Activated CD4-positive, alpha-beta T cell treated with anti-CD3 and anti-CD28 coated beads for 4 hours (primary cell): ENCODE measurements at regions not wholly inside any gene's neighbourhood (a gene's known extent, or its start where the extent isn't known, plus 50 kb on each side); places are given as distances from the start of the nearest gene placed in this dataset.

Experiments
- DNase-seq, 2 donors: peaks; one replicate each; pipeline ENCODE4 v3.0.0-alpha.2; 2020

DNA sequence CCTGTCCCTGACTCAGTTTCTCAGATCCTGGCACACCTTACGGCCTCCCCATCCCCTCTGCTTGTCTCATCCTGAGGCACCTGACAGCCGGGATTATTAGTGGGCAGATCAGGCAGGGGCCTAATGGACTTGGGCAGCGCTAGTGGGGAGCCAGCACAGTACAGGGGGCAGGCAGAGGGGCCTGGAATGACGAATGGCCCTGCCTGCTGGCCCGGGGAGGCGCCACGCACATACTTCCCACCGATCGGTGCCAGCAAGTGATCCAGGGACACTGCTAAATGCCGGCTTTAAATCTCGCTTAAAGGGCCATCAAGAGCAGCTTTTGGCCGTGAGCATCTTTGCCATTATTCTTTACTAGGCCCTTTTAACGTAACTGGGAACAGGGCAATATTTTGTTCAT lies 188.4 kb downstream of the DHX35 start:
- no peak for DNase-seq

DNA sequence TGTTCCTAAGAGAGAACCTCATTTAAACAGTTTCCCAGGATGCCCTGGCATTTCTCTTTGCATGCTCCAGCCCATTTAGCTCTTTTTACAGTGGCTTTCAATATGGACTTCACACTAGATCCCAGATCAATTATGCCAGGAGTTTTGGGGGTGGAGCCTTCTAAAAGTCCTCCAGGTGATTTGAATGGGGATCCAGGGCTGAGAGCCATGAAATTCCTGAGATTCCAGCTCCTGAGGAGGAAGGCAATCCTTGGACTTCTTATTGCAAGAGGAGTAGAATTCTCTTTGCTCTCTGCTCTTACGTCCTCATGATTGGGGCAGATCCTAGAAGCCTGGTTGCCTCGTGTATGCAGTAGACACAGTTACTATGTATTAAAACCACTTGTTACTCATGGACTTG lies 184.2 kb downstream of the DHX35 start:
- DNase-seq = no peak

DNA sequence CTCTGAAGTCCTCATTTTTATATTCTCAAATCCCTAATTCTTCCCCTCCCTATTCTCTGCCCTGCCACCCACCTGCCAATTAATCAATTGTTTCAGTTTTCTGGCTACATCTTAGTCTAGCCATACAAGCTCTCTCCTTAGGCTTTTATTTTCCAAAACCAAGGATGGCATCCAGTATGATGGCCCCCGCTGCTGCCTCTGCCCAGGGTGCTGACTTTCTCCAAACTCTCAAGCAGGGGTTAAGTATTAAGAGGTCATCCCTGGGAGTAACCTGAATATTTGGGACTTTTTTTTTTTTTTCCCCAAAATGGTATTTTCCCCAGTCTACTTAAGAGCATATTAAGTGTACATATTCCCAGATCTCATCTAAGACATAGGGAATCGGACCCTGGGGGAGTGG lies 183.8 kb downstream of the DHX35 start:
- DNase-seq = no peak

DNA sequence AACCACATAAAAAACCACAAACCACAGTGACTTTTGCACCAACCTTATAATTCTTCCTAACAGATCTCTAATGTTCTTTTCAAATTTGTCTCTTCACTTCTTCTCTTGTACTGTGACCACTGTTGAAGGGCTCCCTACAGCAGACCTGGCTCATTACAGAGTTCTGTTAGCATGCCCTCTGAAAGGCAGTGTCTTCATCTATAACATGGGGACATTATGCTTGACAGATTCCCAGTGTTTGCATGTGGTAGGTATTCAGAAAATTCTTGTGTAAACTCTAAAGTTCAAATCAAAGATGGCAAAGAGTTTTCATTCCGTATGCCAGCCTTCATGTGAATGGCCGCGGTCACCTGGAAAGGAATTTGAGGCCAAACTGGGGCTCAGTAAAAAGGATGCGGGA lies 182.6 kb downstream of the DHX35 start:
- no peak for DNase-seq

DNA sequence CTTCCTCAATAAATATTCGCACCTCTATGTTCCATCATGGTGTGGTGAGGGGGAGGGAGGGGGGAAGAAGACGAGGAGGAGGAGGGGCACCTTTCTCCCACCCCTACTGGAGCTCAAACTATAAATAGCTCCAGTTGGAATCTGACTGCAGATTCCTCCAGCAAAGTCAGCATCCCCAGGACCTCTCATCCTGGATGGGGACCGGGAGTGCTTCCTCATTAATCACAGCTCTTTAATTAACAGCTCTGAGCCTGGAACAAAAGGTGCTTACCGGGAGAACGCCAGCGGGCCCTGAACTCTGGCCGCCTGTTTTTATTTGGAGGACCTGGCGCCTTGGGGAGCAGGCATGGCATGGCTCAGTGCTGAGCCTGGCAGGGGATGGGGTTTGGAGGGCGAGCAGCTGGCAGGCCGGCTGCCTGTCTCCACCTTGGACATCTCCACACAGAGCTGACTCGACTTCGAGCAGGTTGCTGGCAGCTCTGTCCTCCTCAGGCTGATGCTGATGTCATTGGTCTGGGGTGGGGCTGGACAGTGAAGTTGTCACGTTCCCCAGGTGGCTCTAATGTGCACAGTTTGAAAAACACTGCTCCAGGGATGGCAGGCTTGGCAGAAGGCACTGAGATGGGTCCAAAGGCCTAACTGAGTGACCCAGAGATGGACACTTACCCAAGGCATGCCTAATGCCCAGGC lies 180.4 kb downstream of the DHX35 start:
- DNase-seq = no peak

DNA sequence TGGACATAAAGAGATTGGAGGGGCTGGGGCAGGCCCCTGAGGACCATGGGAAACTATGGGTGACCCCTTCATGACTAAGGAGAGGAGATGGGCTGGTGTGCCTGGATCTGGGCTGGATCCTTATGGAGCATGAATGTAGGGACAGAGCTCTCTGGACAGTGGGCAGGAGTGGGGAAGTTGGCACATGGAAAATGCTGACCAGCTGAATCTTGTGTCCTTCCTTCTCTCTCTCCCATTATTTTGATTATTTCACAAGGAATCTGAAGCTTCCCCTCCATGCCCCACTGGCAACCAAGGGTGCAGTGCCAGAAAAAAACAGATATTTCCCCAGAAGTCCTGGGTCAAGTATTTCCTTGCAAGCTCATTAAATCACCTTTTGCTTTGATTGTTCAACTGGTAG lies 175.2 kb downstream of the DHX35 start:
- no peak for DNase-seq

DNA sequence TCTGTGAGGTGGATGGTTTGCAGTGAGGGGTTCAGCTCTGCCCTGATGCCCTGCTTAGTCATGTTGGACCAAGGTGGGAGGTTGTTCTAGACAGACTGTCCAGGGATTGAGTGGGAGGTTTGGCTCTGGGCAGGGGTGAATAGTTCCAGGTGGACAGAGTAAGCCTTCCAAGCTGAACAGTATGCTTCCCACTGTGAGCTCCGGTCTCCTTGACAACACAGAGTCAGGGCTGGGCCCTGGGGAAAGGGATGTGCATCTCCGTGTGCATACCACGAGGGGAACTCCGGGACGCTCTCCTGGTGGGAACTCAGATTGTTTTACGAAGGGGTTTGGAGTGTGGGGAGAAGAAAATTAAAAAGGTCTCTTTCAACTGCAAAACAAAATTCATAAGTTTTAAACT lies 174.7 kb downstream of the DHX35 start:
- no peak for DNase-seq

DNA sequence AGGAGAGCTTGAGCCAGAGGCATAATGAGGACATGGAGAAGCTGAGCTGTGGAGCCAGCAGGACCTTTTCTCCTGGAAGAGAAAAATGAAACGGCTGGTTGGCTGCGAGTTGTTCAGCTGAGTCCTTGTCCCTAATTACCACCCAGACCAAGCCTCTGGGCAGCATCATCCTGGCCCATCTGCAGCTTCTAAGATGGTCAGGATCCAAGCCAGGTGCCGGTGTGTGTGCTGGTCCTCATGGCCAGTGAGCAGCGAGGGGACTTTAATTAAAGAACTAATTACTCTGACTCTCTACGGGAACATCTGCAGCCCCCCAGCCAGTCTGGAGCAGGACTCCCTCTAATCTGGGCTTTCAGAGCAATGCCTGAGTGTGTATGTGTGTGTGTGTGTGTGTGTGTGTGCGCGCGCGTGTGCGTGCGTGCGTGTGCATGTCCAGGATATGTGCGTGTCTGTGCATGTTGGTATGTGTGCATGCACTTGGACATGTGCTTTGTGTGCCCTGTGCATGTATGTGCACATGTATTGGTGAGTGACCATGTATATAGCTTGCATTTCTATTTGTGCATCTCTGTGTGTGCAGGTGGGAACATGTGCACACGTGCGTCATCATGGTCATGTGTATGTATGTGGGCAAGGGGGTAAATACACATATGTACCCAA lies 173.9 kb downstream of the DHX35 start:
- no peak for DNase-seq

DNA sequence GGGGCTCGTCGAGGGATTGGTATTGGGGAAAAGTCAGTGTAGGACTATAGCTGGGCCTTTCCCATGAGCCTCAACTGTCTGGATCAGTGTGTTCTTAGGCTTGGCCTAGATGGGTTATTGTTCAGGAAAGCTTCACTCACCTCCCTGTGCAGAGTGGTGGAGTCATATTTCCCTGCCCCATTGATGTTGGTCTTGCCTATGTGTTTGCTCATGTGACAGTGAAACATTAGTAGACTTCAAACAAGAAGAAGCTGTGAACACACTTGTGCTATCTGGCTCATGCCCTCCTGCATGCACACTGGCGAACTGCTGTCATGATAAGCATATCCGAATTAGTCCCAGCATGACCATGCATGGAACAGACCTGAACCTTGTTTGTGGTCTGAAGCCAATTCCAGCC lies 171.1 kb downstream of the DHX35 start:
- no peak for DNase-seq

DNA sequence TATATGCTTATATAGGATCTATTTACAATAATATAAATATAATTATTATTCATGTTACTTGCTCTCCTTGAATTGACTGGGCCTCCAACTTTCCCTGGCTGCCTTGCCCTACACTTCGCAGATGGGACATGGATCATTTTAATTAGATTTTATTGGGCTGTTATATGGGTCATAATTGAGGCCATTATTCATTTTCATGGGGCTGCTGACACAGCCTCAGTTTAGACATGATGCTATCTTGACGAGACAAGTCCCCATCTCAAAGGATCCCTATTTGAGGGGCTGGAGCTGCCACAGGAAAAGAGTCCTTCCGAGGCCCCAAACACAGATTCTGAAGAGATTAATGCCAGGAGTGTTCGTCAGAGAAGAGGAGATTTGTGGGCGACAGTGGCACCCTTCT lies 170.4 kb downstream of the DHX35 start:
- DNase-seq = no peak

DNA sequence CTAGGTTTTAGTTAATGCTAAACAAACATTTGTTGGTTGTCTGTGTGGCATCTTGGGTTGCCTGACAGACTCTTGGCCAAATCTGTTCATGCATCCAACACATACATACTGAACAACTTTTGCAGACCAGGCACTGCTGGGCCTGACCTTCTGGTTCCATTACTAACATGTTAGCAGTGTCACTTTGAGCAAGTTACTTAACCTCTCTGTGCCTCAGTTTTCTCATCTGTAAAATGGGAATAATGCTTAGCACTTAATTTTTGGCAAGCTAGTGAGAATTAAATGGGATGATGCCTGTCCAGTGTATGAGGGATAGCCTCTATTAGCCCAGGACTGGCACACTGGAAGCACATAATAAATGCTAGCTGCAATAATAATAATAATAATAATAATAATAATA lies 169.9 kb downstream of the DHX35 start:
- DNase-seq = no peak

DNA sequence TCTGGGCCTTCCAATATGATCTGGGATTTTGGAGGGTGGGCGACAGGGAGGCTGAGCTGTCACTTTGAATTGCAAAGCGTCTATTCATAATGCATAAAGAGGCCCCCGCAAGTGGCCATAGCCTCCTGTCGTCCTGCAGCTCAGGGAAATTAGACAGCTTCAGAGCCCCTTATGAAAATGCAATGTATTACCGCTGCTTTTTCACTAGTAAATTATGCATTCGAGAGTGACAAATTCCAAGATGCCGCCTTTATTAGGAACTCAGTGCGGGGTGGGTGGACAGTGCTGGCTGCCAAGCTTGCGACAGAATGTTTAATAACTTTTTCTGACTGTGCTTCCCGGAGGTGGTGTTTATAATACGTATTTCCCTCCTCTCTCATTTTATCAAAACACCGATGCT lies 168.5 kb downstream of the DHX35 start:
- no peak for DNase-seq

DNA sequence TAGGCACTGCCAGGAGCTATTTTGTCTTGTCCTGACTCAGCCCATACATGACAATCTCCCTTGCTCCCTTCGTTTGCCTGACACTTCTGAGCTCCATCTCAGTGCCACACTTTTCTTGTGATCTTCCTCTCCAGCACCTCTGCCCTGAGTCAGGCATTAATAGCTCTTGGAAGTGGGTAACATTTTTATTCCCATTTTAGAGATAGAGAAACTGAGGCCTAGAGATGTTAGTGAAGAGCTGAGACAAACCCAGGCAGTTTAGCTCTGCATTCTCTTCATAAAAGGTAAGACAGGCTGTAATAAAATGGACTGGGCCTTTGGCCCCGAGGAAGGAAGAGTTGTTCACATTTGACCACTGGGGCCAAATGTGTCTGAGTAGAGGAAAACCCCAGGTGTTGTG lies 167.4 kb downstream of the DHX35 start:
- DNase-seq = no peak

DNA sequence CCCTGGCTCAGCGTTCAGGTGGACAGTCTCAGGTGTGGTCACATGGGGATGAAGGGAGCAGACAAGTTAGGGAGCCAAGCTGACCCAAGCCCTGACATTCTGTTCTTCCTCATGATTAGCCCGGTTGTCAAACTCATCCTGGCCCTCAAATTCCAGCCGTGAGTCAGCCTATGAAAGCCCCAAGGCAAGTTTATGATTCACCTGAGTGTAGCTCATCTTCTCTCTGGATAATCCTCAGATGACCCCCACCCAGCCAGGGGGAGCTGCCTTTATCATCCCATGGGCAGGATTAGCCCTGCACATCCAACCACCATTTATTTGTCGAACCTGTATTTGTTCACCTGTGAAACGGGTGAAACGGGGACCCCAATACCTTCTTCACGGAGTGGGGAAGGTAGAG lies 161.9 kb downstream of the DHX35 start:
- DNase-seq = no peak

DNA sequence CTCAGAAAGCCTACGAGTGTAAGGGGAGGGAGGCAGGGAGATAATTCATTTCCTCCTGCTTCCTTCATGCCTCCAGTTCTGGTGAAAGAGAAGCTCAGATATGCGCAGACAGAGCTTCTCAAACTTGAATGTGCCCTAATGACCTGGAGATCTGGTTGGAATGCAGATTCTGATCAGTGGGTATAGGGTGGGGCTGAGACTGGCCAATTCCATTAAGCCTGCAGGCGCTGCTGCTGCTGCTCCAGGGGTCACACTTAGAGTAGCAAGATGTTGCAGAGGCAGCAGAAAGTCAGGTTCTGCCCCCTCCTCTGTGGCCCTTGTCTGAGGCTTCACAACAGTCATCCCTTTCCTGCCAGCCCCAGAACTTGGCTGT lies 161.0 kb downstream of the DHX35 start:
- DNase-seq = no peak

DNA sequence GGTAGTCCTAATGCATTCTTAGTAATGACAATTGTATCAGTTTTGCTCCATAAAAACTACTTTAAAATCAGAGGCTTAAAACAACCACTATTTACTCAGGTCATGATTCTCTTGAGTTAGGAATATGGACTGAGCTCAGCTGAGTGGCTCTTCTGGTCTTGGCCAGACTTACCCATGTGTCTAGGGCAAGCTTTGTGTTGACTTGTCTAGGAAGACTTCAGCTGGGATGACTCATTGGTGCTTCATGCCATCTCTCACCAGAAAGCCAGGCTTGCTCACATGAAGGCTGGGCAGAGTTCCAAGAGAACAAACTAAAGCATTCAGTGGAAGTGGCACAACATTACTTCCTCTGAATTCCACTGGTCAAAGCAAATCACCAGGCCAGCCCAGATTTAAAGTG lies 155.3 kb downstream of the DHX35 start:
- DNase-seq = no peak

DNA sequence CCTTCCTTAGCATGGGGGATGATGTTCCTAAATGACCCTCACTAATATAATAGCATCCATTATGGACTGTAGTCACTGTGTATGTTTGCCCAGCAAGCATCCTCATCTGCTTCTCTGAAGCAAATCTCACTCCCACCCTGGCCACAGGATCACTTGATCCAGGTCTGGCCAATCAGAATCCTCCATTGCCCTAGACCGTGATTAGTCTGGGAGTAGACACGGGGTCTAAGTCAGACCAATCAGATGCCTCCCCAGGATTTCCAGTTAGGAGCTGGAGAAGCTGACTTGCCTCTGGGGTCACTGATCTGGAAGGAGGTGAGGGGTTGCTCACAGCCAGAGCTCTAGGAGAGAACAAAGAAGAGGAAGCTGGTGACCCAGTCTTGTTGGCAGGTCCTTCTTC lies 153.9 kb downstream of the DHX35 start:
- DNase-seq = no peak

DNA sequence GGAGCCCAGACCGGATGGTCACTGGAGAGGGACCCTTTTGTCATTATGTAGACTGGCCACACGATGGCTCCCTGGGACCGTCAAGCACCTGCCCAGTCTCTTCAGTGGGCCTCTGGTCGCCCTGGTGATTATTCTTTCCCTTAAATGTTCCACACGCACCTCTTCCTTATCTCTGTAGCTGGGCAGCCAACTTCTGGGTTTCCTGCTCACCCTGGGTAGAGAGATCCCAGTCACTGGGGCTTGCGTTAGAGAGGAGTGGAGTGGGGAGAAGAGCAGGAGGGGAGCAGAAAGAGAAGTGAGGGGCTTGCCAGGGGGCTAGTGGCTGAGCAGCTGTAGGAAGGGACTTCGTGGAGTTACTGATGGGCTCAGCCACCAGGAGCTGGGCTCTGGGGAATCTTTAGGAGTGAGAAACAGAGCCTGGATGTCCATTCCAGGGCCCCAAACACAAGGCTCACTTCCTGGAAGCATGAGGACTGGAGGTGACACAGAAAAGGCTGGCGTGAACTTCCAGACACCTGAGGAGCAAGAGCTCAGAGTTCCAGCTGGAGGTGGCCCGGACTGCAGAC lies 150.1 kb downstream of the DHX35 start:
- no peak for DNase-seq

DNA sequence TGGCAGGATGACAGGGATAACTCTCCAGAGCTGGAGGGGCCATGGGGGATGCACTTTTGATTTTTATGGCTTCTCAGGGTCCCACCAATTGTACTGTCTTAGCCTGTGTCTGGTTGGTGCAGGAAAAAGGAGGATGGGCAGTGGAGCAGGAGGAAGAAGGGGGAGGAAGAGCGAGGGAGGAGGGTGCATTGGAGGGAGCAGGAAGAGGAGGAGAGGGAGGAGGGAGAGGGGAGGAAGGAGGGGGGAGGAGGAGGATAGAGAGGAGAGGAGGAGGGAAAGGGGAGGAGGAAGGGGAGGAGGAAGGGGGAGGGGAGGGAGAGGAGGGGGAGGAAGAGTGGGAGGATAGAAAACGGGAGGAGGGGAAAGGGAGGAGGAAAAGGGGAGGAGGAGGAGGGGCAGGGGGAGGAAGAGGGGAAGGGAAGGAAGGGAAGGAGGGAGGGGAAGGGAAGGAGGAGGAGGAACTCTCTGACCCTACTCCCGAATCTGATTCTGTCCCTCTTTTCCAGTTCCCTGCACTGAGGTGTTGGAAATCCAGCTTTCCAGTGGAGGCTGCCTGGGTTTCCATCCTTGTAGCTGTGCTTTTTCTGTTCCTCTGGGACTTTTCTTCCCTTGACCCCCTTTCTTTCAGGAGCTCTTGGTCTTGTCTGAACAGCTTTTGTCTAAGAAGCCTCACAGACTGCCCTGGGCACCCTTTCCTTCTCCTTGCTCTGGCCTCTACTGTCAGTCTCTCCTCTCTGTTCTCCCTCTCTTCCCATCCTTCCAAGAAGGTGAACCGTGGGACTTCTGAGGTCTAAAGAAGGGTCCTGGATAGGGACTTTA lies 149.4 kb downstream of the DHX35 start:
- DNase-seq = no peak

DNA sequence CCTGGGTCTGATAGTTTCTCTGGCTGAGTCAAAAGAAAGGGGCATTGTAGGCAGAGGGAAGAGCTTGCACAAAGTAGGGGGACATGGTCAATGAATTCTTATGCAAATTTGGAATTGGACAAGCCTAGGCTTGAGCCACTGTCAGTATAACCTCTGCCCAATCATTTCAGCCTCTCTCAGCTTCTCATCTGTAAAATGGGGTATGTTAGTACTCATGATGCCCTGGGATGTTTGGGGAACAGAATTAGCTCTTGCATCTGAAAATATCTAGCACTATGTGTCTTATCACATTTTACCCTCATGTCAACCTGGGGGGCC lies 148.6 kb downstream of the DHX35 start:
- no peak for DNase-seq

DNA sequence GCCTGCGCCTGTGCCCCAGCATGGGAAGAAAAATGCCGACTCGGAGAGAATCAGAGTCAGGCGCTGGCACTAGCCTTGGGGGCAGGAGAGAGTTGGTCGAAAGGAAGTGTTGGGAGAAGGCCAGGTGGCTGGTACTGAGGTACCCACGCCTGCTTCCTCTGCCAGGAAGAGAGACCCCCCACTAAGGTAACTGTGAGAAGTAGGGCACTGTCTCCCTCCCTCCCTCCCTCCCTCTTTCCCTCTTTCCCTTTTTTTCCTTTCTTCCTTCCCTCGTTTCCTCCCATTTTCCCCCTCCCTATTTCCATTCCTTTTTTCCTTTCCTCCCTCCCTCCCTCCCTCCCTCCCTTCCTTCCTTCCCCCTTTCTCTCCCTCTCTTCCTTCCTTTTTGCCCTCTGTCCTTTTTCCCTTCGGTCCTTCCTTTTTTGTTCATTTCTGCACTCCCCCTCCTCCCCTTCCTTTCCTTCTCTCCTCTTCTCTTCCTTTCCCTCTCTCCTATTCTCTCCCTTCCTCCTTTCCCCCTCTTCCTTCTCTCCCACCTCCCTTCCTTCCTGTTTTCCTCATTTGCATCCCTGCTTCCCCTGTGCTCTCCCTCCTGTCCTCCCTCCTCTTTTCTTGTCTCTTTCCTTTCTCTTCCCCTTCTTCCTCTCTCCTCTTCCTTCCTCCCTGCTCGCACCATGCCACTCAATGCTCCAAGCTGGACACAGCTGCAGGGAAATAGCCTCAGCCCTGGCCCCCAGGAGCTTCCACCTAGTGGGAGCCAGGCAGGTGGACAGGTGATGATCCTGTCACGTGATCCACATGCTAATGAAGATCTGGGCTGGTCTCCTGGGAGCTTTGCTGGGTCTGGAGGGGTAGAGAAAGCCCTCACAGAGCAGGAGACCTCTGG lies 148.0 kb downstream of the DHX35 start:
- no peak for DNase-seq

DNA sequence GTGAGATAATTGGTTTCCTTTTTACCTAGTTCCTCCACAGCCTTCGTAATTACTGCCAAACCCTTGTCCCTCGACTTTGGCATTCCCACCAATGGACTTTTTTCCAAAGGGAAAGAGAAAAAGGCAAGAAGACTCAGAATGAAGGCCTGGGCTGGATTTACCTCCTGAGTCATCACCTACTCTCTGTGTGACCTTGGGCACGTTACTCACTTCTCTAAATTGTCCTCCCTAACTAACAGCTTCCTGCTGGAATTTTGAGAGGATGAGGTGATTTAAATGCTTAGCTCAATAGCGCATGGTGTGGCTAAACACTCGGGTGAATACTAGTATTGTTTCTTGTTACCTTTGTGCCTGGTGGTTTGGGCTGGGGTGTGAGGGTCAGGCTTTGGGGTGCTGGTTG lies 146.6 kb downstream of the DHX35 start:
- DNase-seq = no peak

DNA sequence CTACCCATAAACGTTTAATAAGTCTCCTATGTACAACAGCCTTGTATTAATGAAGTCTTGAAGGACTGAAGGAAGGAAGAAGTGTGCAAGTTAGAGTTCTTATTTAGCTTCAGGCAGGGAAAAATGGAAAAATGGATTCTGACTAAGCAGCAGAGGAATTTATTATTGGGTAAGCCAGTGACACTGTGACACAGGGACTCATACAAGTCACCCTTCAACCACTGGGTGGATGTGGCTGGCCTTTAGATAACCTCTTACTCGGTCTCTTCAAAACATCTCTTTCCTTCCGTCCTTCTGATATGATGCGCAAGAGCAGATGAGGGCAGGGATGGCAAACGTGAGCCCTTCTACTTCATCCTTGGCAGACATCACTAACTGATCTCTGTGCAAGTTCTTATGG lies 145.6 kb downstream of the DHX35 start:
- no peak for DNase-seq
